B cell (primary cell): ENCODE measurements at regions not wholly inside any gene's neighbourhood (a gene's known extent, or its start where the extent isn't known, plus 50 kb on each side); places are given as distances from the start of the nearest gene placed in this dataset.

ENCODE experiments used
- ATAC-seq: fragments of 200-7000 bp; cut with Tn5 transposase; one replicate; pipeline ENCODE4 v1.10.0; 2021; ENCODE audit warnings: low read depth, mild to moderate bottlenecking, moderate number of reproducible peaks, moderate library complexity
- CTCF ChIA-PET: fragments of 350-600 bp; sonication (Branson Sonifier 250); formaldehyde crosslinking; loops from one replicate; lab custom pipeline; 2021; ENCODE audit warnings: antibody characterized with exemption, inconsistent platforms; lab: Charles Lee
- POLR2A ChIA-PET: fragments of 350-600 bp; sonication (Branson Sonifier 250); formaldehyde crosslinking; loops from one replicate; lab custom pipeline; 2021; ENCODE audit warnings: antibody characterized with exemption; lab: Charles Lee
- DNase-seq: peaks from one replicate; pipeline ENCODE4 v3.0.0; 2013
- H2AFZ ChIP-seq: 2 replicates; pipeline ENCODE4 v1.6.1; 2012; ENCODE audit warnings: mild to moderate bottlenecking, low read depth, low read length; ENCODE audit not compliant: insufficient read depth, poor library complexity, severe bottlenecking
- H3K27ac ChIP-seq, 2 donors: 1 replicate in 1 of 2; 2 replicates in 1 of 2; pipeline ENCODE4 v1.5.1; 2012 to 2013; ENCODE audit warnings: low read length in 2 of 2, mild to moderate bottlenecking in 2 of 2, moderate library complexity in 1 of 2
- H3K27me3 ChIP-seq, 4 experiments: fragments of 200-600 bp in 1 of 4; sonication (generic) in 1 of 4; replicated peaks in 1 of 4; 1 replicate in 2 of 4; 2 replicates in 2 of 4; pipeline versions ENCODE4 v1.6.1 to v1.7.0; 2013 to 2016; ENCODE audit warnings: low read length in 3 of 4, mild to moderate bottlenecking in 2 of 4, mixed read lengths in 1 of 4, moderate library complexity in 1 of 4; ENCODE audit not compliant: insufficient read depth in 4 of 4, control insufficient read depth in 3 of 4; ENCODE audit errors: control extremely low read depth in 1 of 4
- H3K36me3 ChIP-seq, 2 experiments: replicated peaks in 1 of 2; 1 replicate in 1 of 2; 2 replicates in 1 of 2; pipeline versions ENCODE4 v1.6.1 to v1.7.1; 2013; ENCODE audit warnings: low read length in 1 of 2; ENCODE audit not compliant: insufficient read depth in 2 of 2, control insufficient read depth in 1 of 2; ENCODE audit errors: control extremely low read depth in 1 of 2, extremely low read depth in 1 of 2
- H3K4me1 ChIP-seq, 2 donors: fragments of 200-600 bp in 1 of 2; sonication (generic) in 1 of 2; 1 replicate in 1 of 2; 2 replicates in 1 of 2; pipeline versions ENCODE4 v1.5.1 to v1.6.1; 2013 to 2017; ENCODE audit warnings: low read length in 2 of 2; ENCODE audit not compliant: control insufficient read depth in 2 of 2, insufficient read depth in 2 of 2
- H3K4me2 ChIP-seq: replicated peaks from 2 replicates; pipeline ENCODE3; 2012; ENCODE audit warnings: mild to moderate bottlenecking, low read depth, low read length; ENCODE audit not compliant: poor library complexity, severe bottlenecking
- H3K4me3 ChIP-seq, 5 experiments: fragments of 200-600 bp in 1 of 5; sonication (generic) in 1 of 5; 1 replicate in 3 of 5; 2 replicates in 2 of 5; pipeline versions ENCODE4 v1.5.1 to v1.7.0; 2011 to 2016; ENCODE audit warnings: low read length in 4 of 5, mild to moderate bottlenecking in 4 of 5, low read depth in 2 of 5, control low read depth in 1 of 5, moderate library complexity in 1 of 5; ENCODE audit not compliant: insufficient read depth in 1 of 5; ENCODE audit errors: control extremely low read depth in 1 of 5, extremely low read depth in 1 of 5
- H3K79me2 ChIP-seq: fragments of 200-600 bp; sonication (generic); one replicate; pipeline ENCODE4 v1.6.0; 2016; ENCODE audit warnings: low read length; ENCODE audit not compliant: control insufficient read depth, insufficient read depth
- H3K9ac ChIP-seq: fragments of 200-600 bp; sonication (generic); 2 replicates; pipeline ENCODE4 v1.6.1; 2017; ENCODE audit warnings: mild to moderate bottlenecking, low read length, moderate library complexity
- H3K9me3 ChIP-seq, 3 donors: one replicate each; pipeline versions ENCODE4 v1.6.1 to v1.7.1; 2013; ENCODE audit warnings: low read length in 2 of 3; ENCODE audit not compliant: control insufficient read depth in 2 of 3, insufficient read depth in 1 of 3; ENCODE audit errors: control extremely low read depth in 1 of 3
- H4K20me1 ChIP-seq: 2 replicates; pipeline ENCODE4 v1.6.0; 2012; ENCODE audit warnings: mild to moderate bottlenecking, low read length; ENCODE audit not compliant: insufficient read depth, control insufficient read depth, poor library complexity, severe bottlenecking
- H3K27ac Mint-ChIP-seq: one replicate; pipeline ENCODE4 v1.8.0; 2021; ENCODE audit warnings: mixed read lengths
- H3K27me3 Mint-ChIP-seq: one replicate; pipeline ENCODE4 v1.8.0; 2021; ENCODE audit warnings: mixed read lengths
- H3K4me1 Mint-ChIP-seq: one replicate; pipeline ENCODE4 v1.8.0; 2021; ENCODE audit warnings: mixed read lengths
- H3K4me3 Mint-ChIP-seq: one replicate; pipeline ENCODE4 v1.8.0; 2021; ENCODE audit warnings: mixed read lengths
- H3K9me3 Mint-ChIP-seq: one replicate; pipeline ENCODE4 v1.8.0; 2022; ENCODE audit warnings: mixed read lengths; ENCODE audit not compliant: insufficient read depth
- EZH2 ChIP-seq: IDR thresholded peaks from 2 replicates; pipeline ENCODE4 v1.6.1; 2012; ENCODE audit warnings: borderline replicate concordance, low read depth, mild to moderate bottlenecking, moderate library complexity, low read length; ENCODE audit not compliant: insufficient read depth, poor library complexity, severe bottlenecking
- WGBS: methylation state at CpG from one replicate; pipeline ENCODE4 v1.1.5; 2013; ENCODE audit warnings: missing lambda C conversion rate; ENCODE audit not compliant: insufficient coverage; 5-methylcytosine and 5-hydroxymethylcytosine counted together
- intact Hi-C: fragments of 100-400 bp; cut with micrococcal nuclease; formaldehyde crosslinking; loops from one replicate; pipeline ENCODE4 v1.10.0; 2022
- TF ChIP-seq, protein P1 (sequence below): fragments of 200-600 bp; IDR thresholded peaks from one replicate; pipeline ENCODE4 v1.8.0; 2022; ENCODE audit warnings: antibody characterized with exemption, mild to moderate bottlenecking

DNA sequence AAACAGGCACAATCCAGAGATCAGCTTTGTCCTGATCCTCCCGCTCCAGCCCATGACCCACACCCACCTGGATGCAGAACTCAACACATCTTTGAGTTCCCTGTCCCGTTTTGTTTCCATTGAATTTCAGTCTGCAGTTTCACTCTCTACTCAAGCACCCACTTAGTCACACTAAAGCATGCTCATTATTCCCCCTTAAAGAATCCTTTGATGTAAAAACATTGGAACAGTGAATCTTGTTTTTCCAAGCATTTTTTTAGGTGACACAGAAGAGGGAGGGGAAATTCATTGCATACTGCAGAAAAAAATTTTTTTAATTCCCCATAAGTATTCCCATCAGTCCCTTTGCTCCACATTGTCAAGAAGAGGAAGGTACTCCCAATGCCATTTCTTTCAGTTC is 249.7 kb upstream of the TTC29 start:
- no peaks in the 10 kb centered on the region for H3K9me3 ChIP-seq
- WGBS = 84% methylated on average over 2 of the region's 2 CpGs
- H3K4me3 ChIP-seq = no peak overlapping the region
- no peaks in the 10 kb centered on the region for H3K27me3 ChIP-seq
- H4K20me1 ChIP-seq = no peaks in the 10 kb centered on the region
- no peak for ATAC-seq
- H3K36me3 ChIP-seq = no peaks in the 10 kb centered on the region
- H3K79me2 ChIP-seq = no peaks in the 10 kb centered on the region
- H3K27me3 Mint-ChIP-seq = no peaks in the 10 kb centered on the region
- intact Hi-C loops = no loop called here
- ChIA-PET POLR2A (no interaction called here), CTCF (no interaction called here)
- H3K9me3 Mint-ChIP-seq = peaks cover 2% of the 10 kb centered on the region
- H3K4me1 ChIP-seq = no peaks in the 10 kb centered on the region
- no peak overlapping the region for H2AFZ ChIP-seq
- H3K27ac ChIP-seq = no peak overlapping the region
- no peak overlapping the region for H3K9ac ChIP-seq
- DNase-seq = no peak
- TF ChIP-seq, protein P1, sequence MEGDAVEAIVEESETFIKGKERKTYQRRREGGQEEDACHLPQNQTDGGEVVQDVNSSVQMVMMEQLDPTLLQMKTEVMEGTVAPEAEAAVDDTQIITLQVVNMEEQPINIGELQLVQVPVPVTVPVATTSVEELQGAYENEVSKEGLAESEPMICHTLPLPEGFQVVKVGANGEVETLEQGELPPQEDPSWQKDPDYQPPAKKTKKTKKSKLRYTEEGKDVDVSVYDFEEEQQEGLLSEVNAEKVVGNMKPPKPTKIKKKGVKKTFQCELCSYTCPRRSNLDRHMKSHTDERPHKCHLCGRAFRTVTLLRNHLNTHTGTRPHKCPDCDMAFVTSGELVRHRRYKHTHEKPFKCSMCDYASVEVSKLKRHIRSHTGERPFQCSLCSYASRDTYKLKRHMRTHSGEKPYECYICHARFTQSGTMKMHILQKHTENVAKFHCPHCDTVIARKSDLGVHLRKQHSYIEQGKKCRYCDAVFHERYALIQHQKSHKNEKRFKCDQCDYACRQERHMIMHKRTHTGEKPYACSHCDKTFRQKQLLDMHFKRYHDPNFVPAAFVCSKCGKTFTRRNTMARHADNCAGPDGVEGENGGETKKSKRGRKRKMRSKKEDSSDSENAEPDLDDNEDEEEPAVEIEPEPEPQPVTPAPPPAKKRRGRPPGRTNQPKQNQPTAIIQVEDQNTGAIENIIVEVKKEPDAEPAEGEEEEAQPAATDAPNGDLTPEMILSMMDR = no peak
- TF ChIP-seq EZH2 = no peak
- no peak overlapping the region for H3K27ac Mint-ChIP-seq
- no peak overlapping the region for H3K4me2 ChIP-seq
- H3K4me1 Mint-ChIP-seq = no peaks in the 10 kb centered on the region
- H3K4me3 Mint-ChIP-seq = no peak overlapping the region

DNA sequence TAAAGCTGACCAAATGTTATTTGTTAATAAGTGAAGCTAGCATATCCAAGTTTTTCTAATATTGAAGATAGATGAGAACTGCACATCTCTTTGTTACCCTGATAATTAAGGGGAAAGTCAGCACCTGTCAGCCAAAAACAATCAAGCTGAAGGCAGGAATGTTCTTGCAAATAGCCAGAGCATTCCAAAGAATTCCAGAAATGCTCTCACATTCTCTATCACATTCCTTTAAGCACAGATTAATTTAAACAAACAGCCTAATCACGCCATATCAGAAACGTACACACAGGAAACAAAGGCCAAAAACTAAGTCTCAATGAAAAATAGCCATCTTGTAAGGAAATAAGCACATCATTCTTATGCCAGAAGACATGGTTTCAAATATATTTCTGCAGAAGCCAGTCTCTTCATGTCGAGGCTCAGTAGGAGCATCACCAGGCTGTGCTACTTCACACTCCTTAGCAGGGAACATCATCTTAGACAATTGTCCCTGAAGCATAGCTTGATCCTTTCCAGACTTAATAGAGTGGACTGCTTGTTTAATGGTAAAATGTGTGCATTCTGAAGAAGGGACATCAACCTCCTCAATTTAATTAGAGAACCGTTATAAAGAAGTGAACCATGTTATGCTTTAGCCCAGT is 252.9 kb upstream of the TTC29 start:
- Histone ChIP-seq H2AFZ (no peak overlapping the region), H4K20me1 (no peaks in the 10 kb centered on the region), H3K27me3 (no peaks in the 10 kb centered on the region), H3K79me2 (no peaks in the 10 kb centered on the region), H3K9me3 (no peaks in the 10 kb centered on the region), H3K4me1 (no peaks in the 10 kb centered on the region), H3K9ac (no peak overlapping the region), H3K4me3 (no peak overlapping the region), H3K4me2 (no peak overlapping the region), H3K27ac (no peak overlapping the region), H3K36me3 (no peaks in the 10 kb centered on the region)
- no peak for DNase-seq
- intact Hi-C loops = no loop called here
- TF ChIP-seq, protein P1 = no peak
- no peak for TF ChIP-seq EZH2
- ATAC-seq = no peak
- H3K27ac Mint-ChIP-seq = no peak overlapping the region
- no peak overlapping the region for H3K4me3 Mint-ChIP-seq
- H3K27me3 Mint-ChIP-seq = no peaks in the 10 kb centered on the region
- ChIA-PET CTCF (no interaction called here), POLR2A (no interaction called here)
- 73% methylated on average over 2 of the region's 4 CpGs for WGBS
- no peaks in the 10 kb centered on the region for H3K4me1 Mint-ChIP-seq
- no peaks in the 10 kb centered on the region for H3K9me3 Mint-ChIP-seq
